ENCODE measurements at regions not wholly inside any gene's neighbourhood (a gene's known extent, or its start where the extent isn't known, plus 50 kb on each side); places are given as distances from the start of the nearest gene placed in this dataset.

DNA sequence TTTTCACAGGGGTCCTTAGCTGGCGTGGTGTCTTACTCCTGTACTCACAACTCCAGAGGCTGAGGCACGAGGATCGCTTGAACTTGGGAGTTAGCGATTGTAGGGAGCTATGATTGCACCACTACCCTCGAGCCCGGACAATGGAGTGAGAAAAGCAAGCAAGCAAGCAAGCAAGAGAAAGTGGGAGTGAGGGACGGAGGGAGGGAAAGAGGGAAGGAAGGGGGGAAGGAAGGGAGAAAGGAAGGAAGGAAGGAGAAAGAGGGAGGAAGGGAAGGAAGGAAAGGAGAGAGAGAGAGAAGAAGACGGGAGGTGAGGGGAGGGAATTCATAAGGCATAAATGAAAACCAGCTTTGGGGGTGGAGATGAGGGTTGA, 120.5 kb downstream of the TRIM27 start:
- TF ChIP-seq POLR2A (IDR thresholded peaks at IDR 0.05): no peak
- TF ChIP-seq, protein P1, sequence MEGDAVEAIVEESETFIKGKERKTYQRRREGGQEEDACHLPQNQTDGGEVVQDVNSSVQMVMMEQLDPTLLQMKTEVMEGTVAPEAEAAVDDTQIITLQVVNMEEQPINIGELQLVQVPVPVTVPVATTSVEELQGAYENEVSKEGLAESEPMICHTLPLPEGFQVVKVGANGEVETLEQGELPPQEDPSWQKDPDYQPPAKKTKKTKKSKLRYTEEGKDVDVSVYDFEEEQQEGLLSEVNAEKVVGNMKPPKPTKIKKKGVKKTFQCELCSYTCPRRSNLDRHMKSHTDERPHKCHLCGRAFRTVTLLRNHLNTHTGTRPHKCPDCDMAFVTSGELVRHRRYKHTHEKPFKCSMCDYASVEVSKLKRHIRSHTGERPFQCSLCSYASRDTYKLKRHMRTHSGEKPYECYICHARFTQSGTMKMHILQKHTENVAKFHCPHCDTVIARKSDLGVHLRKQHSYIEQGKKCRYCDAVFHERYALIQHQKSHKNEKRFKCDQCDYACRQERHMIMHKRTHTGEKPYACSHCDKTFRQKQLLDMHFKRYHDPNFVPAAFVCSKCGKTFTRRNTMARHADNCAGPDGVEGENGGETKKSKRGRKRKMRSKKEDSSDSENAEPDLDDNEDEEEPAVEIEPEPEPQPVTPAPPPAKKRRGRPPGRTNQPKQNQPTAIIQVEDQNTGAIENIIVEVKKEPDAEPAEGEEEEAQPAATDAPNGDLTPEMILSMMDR (IDR thresholded peaks at IDR 0.05): no peak
- no peak for TF ChIP-seq POLR2AphosphoS5 (IDR thresholded peaks at IDR 0.05)

Data from stomach (tissue), 4 donors.